Sigmoid colon (tissue), 6 donors: ENCODE measurements at regions not wholly inside any gene's neighbourhood (a gene's known extent, or its start where the extent isn't known, plus 50 kb on each side); places are given as distances from the start of the nearest gene placed in this dataset.

Source experiments
- DNase-seq: peaks from one replicate; pipeline ENCODE4 v3.0.0-alpha.2; 2019
- H3K27ac ChIP-seq, 4 donors: fragments of 200-600 bp; sonication (generic); one replicate each; pipeline ENCODE4 v1.5.1; 2016 to 2019; ENCODE audit warnings: mild to moderate bottlenecking in 1 of 4
- H3K27me3 ChIP-seq, 3 donors: fragments of 200-600 bp; sonication (generic); one replicate each; pipeline ENCODE4 v1.5.1; 2019; ENCODE audit warnings: mild to moderate bottlenecking in 1 of 3
- H3K36me3 ChIP-seq, 4 donors: fragments of 200-600 bp; sonication (generic); one replicate each; pipeline ENCODE4 v1.5.1; 2016 to 2019
- H3K4me1 ChIP-seq, 4 donors: fragments of 200-600 bp; sonication (generic); one replicate each; pipeline ENCODE4 v1.5.1; 2017 to 2019
- H3K4me3 ChIP-seq, 4 donors: fragments of 200-600 bp; sonication (generic); one replicate each; pipeline ENCODE4 v1.5.1; 2017 to 2019; ENCODE audit warnings: mild to moderate bottlenecking in 2 of 4, moderate library complexity in 1 of 4
- H3K9me3 ChIP-seq, 4 donors: fragments of 200-600 bp in 3 of 4; sonication (generic) in 3 of 4; one replicate each; pipeline versions ENCODE4 v1.5.1 to v1.6.1; 2013 to 2019
- CTCF ChIP-seq, 4 experiments: fragments of 450-650 bp in 3 of 4; fragments of 200-600 bp in 1 of 4; IDR thresholded peaks; one replicate each; pipeline ENCODE4 v1.5.1; 2016 to 2019; ENCODE audit warnings: antibody characterized with exemption in 4 of 4, mild to moderate bottlenecking in 3 of 4, moderate library complexity in 2 of 4
- EP300 ChIP-seq, 4 donors: sonication (generic); formaldehyde crosslinking; IDR thresholded peaks; one replicate each; pipeline ENCODE4 v1.6.1; 2017; ENCODE audit warnings: antibody characterized with exemption in 4 of 4
- POLR2A ChIP-seq, 2 donors: fragments of 450-650 bp; IDR thresholded peaks; one replicate each; pipeline ENCODE4 v1.6.1; 2016; ENCODE audit warnings: antibody characterized with exemption in 2 of 2, mild to moderate bottlenecking in 2 of 2, moderate library complexity in 2 of 2
- POLR2AphosphoS5 ChIP-seq, 4 donors: sonication (generic); formaldehyde crosslinking; IDR thresholded peaks; one replicate each; pipeline ENCODE4 v1.6.1; 2017; ENCODE audit warnings: antibody characterized with exemption in 4 of 4
- WGBS, 2 donors: extraction: QIAGEN DNeasy Blood & Tissue Kit; methylation state at CpG; one replicate each; pipeline ENCODE4 v1.1.7; 2013; 5-methylcytosine and 5-hydroxymethylcytosine counted together
- intact Hi-C: fragments of 100-400 bp; cut with DNase I; formaldehyde crosslinking; loops from one replicate; pipeline ENCODE4 v1.15.1; 2023
- donor health status: healthy with polysubstance abuse.
- donor health status: healthy.

GRCh38 chr2:207289295-207290018, 123.7 kb upstream of the KLF7 start:
- TF ChIP-seq EP300 (IDR thresholded peaks at IDR 0.05) (no peak), POLR2A (IDR thresholded peaks at IDR 0.05) (no peak), POLR2AphosphoS5 (IDR thresholded peaks at IDR 0.05) (no peak), CTCF (IDR thresholded peaks at IDR 0.05) (no peak)
- H3K27me3 ChIP-seq = no peaks in the 10 kb centered on the region
- no peaks in the 10 kb centered on the region for H3K9me3 ChIP-seq
- no peak overlapping the region for H3K27ac ChIP-seq
- WGBS, 2 donors = 15 to 53% methylated on average over 2 of the region's 2 CpGs
- DNase-seq = no peak
- no peak overlapping the region for H3K4me3 ChIP-seq
- H3K4me1 ChIP-seq = peaks cover 0 to 24% (median 15%) of the 10 kb centered on the region in 4 donors
- H3K36me3 ChIP-seq = no peaks in the 10 kb centered on the region
- intact Hi-C loops = no loop called here

- no peak overlapping the region for H3K27ac ChIP-seq
- no peaks in the 10 kb centered on the region for H3K9me3 ChIP-seq
- DNase-seq = no peak
- TF ChIP-seq EP300 (IDR thresholded peaks at IDR 0.05) (no peak), POLR2AphosphoS5 (IDR thresholded peaks at IDR 0.05) (no peak), POLR2A (IDR thresholded peaks at IDR 0.05) (no peak), CTCF (IDR thresholded peaks at IDR 0.05) (no peak)
- 81 to 86% methylated on average over 5 of the region's 5 CpGs for WGBS, 2 donors
- no peaks in the 10 kb centered on the region for H3K36me3 ChIP-seq
- intact Hi-C loops = no loop called here
- no peak overlapping the region for H3K4me3 ChIP-seq
- peaks cover 0 to 11% (median 4%) of the 10 kb centered on the region in 4 donors for H3K4me1 ChIP-seq
- H3K27me3 ChIP-seq = no peaks in the 10 kb centered on the region
Measured at GRCh38 chr2:207290833-207291624, 125.3 kb upstream of the KLF7 start.

- H3K9me3 ChIP-seq = no peaks in the 10 kb centered on the region
- no peaks in the 10 kb centered on the region for H3K27me3 ChIP-seq
- no peak for DNase-seq
- H3K27ac ChIP-seq = no peak overlapping the region
- WGBS, 2 donors = 89 to 90% methylated on average over 5 of the region's 5 CpGs
- intact Hi-C loops = no loop called here
- H3K4me1 ChIP-seq = peaks cover 0 to 6% (median under 1%) of the 10 kb centered on the region in 4 donors
- TF ChIP-seq EP300 (IDR thresholded peaks at IDR 0.05) = no peak
- no peak for TF ChIP-seq CTCF (IDR thresholded peaks at IDR 0.05)
- TF ChIP-seq POLR2A (IDR thresholded peaks at IDR 0.05) = no peak
- TF ChIP-seq POLR2AphosphoS5 (IDR thresholded peaks at IDR 0.05) = no peak
- no peak overlapping the region for H3K4me3 ChIP-seq
- no peaks in the 10 kb centered on the region for H3K36me3 ChIP-seq
Measured at GRCh38 chr2:207291625-207292252, 126.0 kb upstream of the KLF7 start.

GRCh38 chr2:207296265-207296948, 130.7 kb upstream of the KLF7 start:
- no peak overlapping the region for H3K27ac ChIP-seq
- no peak overlapping the region for H3K4me3 ChIP-seq
- H3K27me3 ChIP-seq = no peaks in the 10 kb centered on the region
- intact Hi-C loops = no loop called here
- WGBS, 2 donors = 81 to 86% methylated on average over 3 of the region's 3 CpGs
- TF ChIP-seq EP300 (IDR thresholded peaks at IDR 0.05) = no peak
- TF ChIP-seq POLR2AphosphoS5 (IDR thresholded peaks at IDR 0.05) = no peak
- TF ChIP-seq POLR2A (IDR thresholded peaks at IDR 0.05) = no peak
- TF ChIP-seq CTCF (IDR thresholded peaks at IDR 0.05) = no peak
- no peak for DNase-seq
- H3K36me3 ChIP-seq = no peaks in the 10 kb centered on the region
- no peaks in the 10 kb centered on the region for H3K9me3 ChIP-seq
- H3K4me1 ChIP-seq = peaks cover 0 to 3% (median 0%) of the 10 kb centered on the region in 4 donors
